Neural progenitor cell (in vitro differentiated cells): ENCODE measurements at regions not wholly inside any gene's neighbourhood (a gene's known extent, or its start where the extent isn't known, plus 50 kb on each side); places are given as distances from the start of the nearest gene placed in this dataset.

Experiments
- CTCF ChIP-seq: fragments of 200-600 bp; sonication (generic); IDR thresholded peaks from 2 replicates; pipeline ENCODE4 v1.5.1; 2017; ENCODE audit warnings: antibody characterized with exemption, mild to moderate bottlenecking
- EZH2 ChIP-seq: fragments of 200-600 bp; sonication (generic); IDR thresholded peaks from 2 replicates; pipeline ENCODE4 v1.6.1; 2017; ENCODE audit warnings: antibody characterized with exemption, mild to moderate bottlenecking, moderate library complexity
- EZH2phosphoT487 ChIP-seq: fragments of 200-600 bp; sonication (generic); IDR thresholded peaks from 2 replicates; pipeline ENCODE4 v1.6.1; 2017; ENCODE audit warnings: antibody characterized with exemption

GRCh38 chr13:76245920-76246319 lies 609.8 kb downstream of the LMO7 start:
- TF ChIP-seq CTCF (no peak), EZH2 (no peak), EZH2phosphoT487 (no peak)
